ENCODE measurements at regions not wholly inside any gene's neighbourhood (a gene's known extent, or its start where the extent isn't known, plus 50 kb on each side); places are given as distances from the start of the nearest gene placed in this dataset.

- no peak for DNase-seq
Observed at GRCh38 chrX:39519566-39520301, 578.0 kb downstream of the BCOR start.

DNA sequence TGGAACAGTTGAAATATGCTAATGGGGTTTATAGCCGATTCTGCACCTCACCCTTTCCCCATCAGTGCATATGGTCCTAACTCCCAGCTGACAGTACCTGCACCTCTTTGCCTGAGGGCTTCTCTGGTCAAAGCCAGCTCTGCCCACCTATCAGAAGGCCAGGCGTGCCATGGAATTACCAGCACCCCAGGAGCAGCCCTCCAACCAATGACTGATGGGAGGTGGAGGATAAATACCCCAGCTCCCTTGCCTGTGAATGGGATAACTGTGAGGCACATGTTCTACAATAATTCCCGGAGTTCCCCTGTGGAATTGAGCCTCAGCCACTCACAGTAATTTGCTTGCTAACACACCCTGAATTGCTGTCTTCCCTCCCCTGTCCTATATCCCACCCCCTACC, 572.0 kb downstream of the BCOR start:
- no peak for DNase-seq

- no peak for DNase-seq
Observed at GRCh38 chrX:39527025-39527424, 570.7 kb downstream of the BCOR start.

DNA sequence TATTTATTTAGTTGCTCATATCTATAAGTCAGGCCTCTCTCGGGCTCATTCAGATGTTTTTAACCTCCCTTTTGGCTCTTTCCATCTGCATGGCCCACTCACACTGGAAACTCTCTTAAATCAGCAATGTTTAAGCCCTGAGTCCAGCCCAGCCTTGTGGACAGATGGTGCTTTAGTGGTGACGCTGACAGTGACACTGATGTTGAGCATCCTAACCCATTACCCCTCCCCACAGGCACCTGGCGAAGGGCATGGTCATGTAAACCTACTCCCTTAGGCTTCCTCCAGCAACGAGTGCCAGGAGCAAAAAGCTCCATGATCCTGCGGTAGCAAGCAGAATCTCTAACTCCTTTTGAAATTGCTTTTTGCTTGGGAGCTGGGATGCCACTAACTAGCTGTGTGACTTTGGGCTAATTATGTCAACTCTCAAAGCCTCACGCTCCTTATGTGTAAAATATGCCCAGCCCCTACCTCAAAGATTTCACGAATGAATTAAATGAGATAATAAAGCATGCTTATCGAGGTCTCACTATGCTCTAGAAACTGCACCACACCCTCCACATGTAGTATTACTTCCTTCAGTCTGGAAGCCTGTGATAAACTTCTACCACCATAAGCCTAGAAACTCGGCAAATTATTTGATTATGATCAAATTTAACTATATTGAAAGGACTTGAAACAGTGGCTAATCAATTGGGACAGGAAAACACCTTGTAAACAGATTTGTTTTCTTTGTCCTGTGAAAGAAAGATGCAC, 569.4 kb downstream of the BCOR start:
- DNase-seq: no peak

DNA sequence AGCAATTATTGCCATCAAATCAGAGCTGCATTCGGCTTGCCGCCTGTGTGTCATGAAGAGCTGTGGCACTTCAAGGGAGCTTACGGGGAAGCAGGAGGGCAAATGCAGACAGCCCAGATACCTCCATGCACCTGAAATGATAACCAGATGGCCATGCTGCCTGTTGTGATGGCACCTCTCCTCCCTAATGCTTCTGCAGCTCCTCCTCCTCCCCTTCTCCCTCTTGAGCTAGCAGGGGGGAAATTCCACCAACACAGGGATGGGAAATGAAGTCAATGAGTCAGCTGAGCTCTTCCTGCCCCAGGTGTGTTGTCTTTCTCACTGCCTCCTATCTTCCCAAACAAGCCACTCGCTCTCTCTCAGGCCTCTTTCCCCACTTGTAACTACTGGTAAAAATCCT, 565.0 kb downstream of the BCOR start:
- no peak for DNase-seq

- no peak for DNase-seq
Observed at GRCh38 chrX:39534949-39535348, 562.8 kb downstream of the BCOR start.

GRCh38 chrX:39536211-39536610, 561.5 kb downstream of the BCOR start:
- DNase-seq: no peak

GRCh38 chrX:39541881-39542280, 555.9 kb downstream of the BCOR start:
- no peak for DNase-seq

DNA sequence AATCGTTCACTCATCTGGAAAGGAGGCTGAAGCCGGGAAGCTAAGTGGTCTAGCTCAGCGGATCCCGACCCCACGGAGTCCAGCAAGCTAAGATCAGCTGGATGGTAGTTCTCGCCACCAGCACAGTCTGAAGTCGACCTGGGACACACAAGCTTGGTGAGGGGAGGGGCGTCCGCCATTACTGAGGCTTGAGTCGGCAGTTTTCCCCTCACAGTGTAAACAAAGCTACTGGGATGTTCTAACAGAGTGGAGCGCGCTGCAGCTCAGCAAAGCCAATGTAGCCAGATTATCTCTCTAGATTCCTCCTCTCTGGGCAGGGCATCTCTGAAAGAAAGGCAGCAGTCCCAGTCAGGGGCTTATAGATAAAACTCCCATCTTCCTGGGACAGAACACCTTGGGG, 555.4 kb downstream of the BCOR start:
- no peak for DNase-seq

DNA sequence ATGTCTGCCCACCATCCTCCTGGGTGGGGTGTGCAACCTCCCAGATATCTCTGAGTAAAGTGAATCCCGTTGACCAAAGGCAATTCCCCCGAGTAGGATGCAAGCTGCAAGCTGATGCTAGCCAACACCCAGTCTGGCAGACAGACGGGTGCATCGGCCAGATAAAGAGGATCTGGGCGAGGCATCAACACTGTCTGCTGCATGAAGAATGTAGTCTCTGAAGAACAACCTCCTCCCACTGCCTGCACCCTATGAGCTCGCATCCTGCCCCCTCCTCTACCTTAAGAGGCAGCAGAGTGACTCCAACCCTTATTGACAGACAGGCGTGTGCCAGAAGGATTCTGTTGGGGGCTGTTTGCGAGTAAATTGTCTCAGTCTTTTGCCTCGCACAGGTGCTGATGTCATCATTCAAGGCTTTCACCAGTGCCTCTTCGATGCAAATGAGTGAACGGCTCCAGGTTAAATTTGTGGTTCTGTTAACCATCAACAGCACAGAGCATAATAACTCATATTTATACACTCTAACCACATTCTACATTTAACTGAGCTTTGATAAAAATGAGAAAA, 546.9 kb downstream of the BCOR start:
- DNase-seq: no peak

GRCh38 chrX:39551762-39552161, 546.0 kb downstream of the BCOR start:
- DNase-seq: no peak

- DNase-seq: no peak
Observed at GRCh38 chrX:39555431-39555830, 542.3 kb downstream of the BCOR start.

- no peak for DNase-seq
Observed at GRCh38 chrX:39556056-39556455, 541.7 kb downstream of the BCOR start.

- no peak for DNase-seq
Observed at GRCh38 chrX:39559229-39559628, 538.5 kb downstream of the BCOR start.

DNA sequence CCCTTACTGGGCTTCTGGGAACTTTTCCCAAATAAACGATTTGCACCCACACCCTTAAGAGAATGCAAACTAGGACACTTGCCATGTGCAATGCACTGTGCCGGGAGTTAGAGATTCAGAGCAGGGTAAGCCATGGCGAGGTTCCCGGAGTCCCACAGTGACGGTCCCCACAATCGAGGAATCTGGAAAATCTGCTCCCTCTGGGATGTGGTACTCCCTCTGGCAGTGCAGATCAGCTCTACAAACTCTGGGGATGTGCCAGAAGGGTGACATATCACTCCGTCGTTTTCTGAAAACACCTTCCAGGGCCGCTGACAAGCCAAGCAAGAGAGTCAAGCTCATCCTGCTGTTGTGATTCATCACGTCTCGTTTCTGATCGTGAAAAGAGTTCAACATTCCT, 537.5 kb downstream of the BCOR start:
- no peak for DNase-seq

DNA sequence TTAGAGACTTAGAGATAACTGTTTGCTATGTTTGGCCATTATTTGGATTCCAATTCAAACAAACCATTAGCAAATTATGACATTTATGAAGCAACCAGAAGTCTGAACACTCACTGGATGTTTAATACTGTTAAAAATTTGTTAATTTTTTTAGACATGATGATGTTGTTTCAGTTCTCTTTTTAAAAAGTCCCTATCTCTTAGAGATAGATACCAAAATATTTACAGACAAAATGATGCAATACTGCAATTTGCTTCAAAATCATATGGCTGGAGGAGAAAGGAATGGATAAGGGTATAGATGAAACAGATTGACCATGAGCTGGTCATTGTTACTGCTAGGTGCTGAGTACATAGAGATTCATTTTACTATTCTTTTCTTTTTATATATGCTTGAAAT, 534.6 kb downstream of the BCOR start:
- DNase-seq: no peak

GRCh38 chrX:39564751-39565150, 533.0 kb downstream of the BCOR start:
- DNase-seq: no peak

- no peak for DNase-seq
Observed at GRCh38 chrX:39574178-39574577, 523.6 kb downstream of the BCOR start.

- DNase-seq: peak; percentile 59
Observed at GRCh38 chrX:39576041-39576872, 521.5 kb downstream of the BCOR start.

GRCh38 chrX:39577206-39577984, 520.4 kb downstream of the BCOR start:
- DNase-seq: no peak

- DNase-seq: no peak
Observed at GRCh38 chrX:39577985-39578869, 519.5 kb downstream of the BCOR start.

Measured in NCI-H2081 treated with DMSO at 0.1 percent for 48 hours (cell line).